ENCODE measurements at regions not wholly inside any gene's neighbourhood (a gene's known extent, or its start where the extent isn't known, plus 50 kb on each side); places are given as distances from the start of the nearest gene placed in this dataset.

DNA sequence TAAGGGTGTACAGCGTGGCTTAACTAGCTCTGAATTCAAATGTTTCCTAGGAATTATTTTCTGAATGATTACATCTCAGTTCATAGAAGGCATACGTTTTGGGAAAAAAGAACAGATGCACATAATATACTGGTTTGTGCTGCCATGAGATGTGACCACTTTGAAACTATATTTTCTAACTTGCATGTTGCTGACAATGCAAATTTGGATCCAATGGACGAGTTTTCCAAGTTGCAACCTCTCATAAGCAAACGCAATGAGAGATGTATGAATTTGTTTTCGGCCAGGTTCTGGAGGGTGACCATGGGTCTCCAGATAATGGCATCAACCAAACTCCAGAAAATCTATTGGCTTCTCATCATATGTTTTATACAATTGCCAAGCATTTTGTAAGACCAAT, 1445.4 kb downstream of the AACS start:
- no peak for FAIRE-seq
- TF ChIP-seq, protein P1, sequence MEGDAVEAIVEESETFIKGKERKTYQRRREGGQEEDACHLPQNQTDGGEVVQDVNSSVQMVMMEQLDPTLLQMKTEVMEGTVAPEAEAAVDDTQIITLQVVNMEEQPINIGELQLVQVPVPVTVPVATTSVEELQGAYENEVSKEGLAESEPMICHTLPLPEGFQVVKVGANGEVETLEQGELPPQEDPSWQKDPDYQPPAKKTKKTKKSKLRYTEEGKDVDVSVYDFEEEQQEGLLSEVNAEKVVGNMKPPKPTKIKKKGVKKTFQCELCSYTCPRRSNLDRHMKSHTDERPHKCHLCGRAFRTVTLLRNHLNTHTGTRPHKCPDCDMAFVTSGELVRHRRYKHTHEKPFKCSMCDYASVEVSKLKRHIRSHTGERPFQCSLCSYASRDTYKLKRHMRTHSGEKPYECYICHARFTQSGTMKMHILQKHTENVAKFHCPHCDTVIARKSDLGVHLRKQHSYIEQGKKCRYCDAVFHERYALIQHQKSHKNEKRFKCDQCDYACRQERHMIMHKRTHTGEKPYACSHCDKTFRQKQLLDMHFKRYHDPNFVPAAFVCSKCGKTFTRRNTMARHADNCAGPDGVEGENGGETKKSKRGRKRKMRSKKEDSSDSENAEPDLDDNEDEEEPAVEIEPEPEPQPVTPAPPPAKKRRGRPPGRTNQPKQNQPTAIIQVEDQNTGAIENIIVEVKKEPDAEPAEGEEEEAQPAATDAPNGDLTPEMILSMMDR (IDR thresholded peaks at IDR 0.05; ENCODE audit: borderline replicate concordance, extremely low read depth, insufficient read depth), result no peak
- intact Hi-C loops (cut with DNase I), result no loop called here

DNA sequence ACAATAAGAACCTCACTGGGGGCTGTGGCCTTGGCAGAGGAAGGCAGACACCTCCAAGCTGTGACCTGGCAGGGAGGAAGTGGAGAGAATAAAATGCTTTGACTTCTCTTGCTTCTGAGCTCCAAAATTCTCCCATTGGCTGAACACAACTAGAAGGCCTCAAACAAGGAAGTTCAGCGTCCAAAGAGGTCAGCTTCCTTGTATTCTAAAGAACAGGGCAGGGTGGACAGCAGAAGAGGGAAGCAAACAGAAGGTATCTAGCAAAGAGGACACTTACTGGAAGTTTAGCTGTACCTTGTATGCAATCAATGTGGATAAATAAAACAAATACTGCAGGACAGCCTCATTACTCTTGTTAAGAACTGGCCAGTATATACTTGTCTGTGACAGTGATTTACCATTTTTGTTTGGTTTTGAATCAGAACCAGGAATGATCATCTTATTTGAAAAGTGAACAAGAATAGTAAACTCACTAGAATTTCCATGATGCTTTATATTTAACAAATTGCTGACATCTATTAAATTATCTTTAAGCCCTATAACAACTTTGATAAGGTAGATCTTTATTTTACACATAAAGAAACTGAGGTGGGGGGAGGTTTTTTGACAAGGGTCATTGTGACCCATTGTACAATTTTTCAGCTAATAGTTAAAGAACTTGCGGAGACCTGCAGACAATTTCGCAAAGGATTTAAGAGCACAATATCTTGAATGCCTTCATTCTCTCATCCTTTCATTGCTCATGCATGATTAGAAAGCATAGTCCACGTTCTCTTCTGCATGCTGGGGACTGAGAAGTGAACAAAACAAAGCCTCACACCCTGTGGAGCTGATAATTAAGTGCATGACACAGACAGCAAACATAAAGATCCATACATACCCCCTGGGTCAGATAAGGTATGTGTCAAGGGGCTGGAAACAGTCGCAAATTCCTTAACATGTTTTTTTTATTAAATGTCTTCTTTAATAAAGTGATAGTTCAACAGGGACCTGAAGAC, 1448.0 kb downstream of the AACS start:
- intact Hi-C loops (cut with DNase I), result no loop called here
- no peaks in the 10 kb centered on the region for H3K36me3 ChIP-seq (ENCODE audit: control insufficient read depth in 2 of 3, insufficient read depth in 3 of 3, low read length in 3 of 3)
- FAIRE-seq, result no peak

More for the DNA sequence above, 1445.4 kb downstream of the AACS start:
- H3K27ac ChIP-seq (ENCODE audit: low read depth in 2 of 2, low read length in 2 of 2), result no peak overlapping the region
- H3K9me3 ChIP-seq (ENCODE audit: control insufficient read depth in 2 of 3, insufficient read depth in 1 of 3, low read length in 3 of 3), result peaks cover 0 to 2% (median 0%) of the 10 kb centered on the region in 3 donors
- no peaks in the 10 kb centered on the region for H3K4me1 ChIP-seq (ENCODE audit: control insufficient read depth in 2 of 3, insufficient read depth in 2 of 3, low read depth in 1 of 3, low read length in 3 of 3)
- no peaks in the 10 kb centered on the region for H3K27me3 ChIP-seq (ENCODE audit: control insufficient read depth, insufficient read depth, low read length)
- H3K9ac ChIP-seq (ENCODE audit: low read length in 3 of 3), result no peak overlapping the region
- H3K4me3 ChIP-seq (ENCODE audit: low read length in 3 of 3), result no peak overlapping the region
- DNase-seq, result no peak
- no peaks in the 10 kb centered on the region for H3K36me3 ChIP-seq (ENCODE audit: control insufficient read depth in 2 of 3, insufficient read depth in 3 of 3, low read length in 3 of 3)

DNA sequence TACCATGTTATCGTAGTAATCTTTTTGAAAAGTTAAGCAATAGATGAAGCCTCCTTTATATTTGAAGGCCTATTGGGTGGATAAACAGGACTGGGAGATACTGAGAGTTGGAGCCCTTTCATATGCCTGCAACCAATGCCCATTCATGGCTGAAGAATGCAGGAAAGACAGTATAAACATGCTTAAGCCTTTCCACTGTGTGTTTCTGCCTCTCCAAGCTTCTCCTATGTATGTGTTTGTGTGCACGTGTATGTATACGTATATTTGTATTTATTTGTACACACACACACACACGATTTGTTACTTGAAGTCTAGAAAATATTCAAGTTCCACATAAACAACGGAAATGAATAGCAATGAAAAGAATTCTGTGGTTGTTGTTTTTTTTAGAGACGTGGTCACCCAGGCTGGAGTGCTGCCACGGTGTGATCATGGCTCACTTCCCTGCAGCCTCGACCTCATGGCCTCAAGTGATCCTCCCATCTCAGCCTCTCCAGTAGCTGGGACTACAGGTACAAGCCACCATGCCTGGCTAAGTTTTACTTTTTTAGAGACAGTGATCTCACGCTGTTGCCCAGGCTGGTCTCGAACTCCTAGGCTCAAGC, 1453.5 kb downstream of the AACS start:
- FAIRE-seq, result no peak
- intact Hi-C loops (cut with DNase I), result no loop called here
- H3K36me3 ChIP-seq (ENCODE audit: control insufficient read depth in 2 of 3, insufficient read depth in 3 of 3, low read length in 3 of 3), result no peaks in the 10 kb centered on the region
- DNase-seq, result no peak
- H3K9ac ChIP-seq (ENCODE audit: low read length in 3 of 3), result no peak overlapping the region
- no peaks in the 10 kb centered on the region for H3K4me1 ChIP-seq (ENCODE audit: control insufficient read depth in 2 of 3, insufficient read depth in 2 of 3, low read depth in 1 of 3, low read length in 3 of 3)
- no peaks in the 10 kb centered on the region for H3K27me3 ChIP-seq (ENCODE audit: control insufficient read depth, insufficient read depth, low read length)
- TF ChIP-seq, protein P1 (IDR thresholded peaks at IDR 0.05; ENCODE audit: borderline replicate concordance, extremely low read depth, insufficient read depth), result no peak
- no peaks in the 10 kb centered on the region for H3K9me3 ChIP-seq (ENCODE audit: control insufficient read depth in 2 of 3, insufficient read depth in 1 of 3, low read length in 3 of 3)
- H3K27ac ChIP-seq (ENCODE audit: low read depth in 2 of 2, low read length in 2 of 2), result no peak overlapping the region
- H3K4me3 ChIP-seq (ENCODE audit: low read length in 3 of 3), result no peak overlapping the region

More for the DNA sequence above, 1448.0 kb downstream of the AACS start:
- Histone ChIP-seq H3K4me1 (ENCODE audit: control insufficient read depth in 2 of 3, insufficient read depth in 2 of 3, low read depth in 1 of 3, low read length in 3 of 3) (no peaks in the 10 kb centered on the region), H3K27ac (ENCODE audit: low read depth in 2 of 2, low read length in 2 of 2) (no peak overlapping the region), H3K9me3 (ENCODE audit: control insufficient read depth in 2 of 3, insufficient read depth in 1 of 3, low read length in 3 of 3) (no peaks in the 10 kb centered on the region), H3K27me3 (ENCODE audit: control insufficient read depth, insufficient read depth, low read length) (no peaks in the 10 kb centered on the region), H3K9ac (ENCODE audit: low read length in 3 of 3) (no peak overlapping the region), H3K4me3 (ENCODE audit: low read length in 3 of 3) (no peak overlapping the region)
- DNase-seq, result no peak
- TF ChIP-seq, protein P1 (IDR thresholded peaks at IDR 0.05; ENCODE audit: borderline replicate concordance, extremely low read depth, insufficient read depth), result no peak
